ENCODE measurements at regions not wholly inside any gene's neighbourhood (a gene's known extent, or its start where the extent isn't known, plus 50 kb on each side); places are given as distances from the start of the nearest gene placed in this dataset.

DNA sequence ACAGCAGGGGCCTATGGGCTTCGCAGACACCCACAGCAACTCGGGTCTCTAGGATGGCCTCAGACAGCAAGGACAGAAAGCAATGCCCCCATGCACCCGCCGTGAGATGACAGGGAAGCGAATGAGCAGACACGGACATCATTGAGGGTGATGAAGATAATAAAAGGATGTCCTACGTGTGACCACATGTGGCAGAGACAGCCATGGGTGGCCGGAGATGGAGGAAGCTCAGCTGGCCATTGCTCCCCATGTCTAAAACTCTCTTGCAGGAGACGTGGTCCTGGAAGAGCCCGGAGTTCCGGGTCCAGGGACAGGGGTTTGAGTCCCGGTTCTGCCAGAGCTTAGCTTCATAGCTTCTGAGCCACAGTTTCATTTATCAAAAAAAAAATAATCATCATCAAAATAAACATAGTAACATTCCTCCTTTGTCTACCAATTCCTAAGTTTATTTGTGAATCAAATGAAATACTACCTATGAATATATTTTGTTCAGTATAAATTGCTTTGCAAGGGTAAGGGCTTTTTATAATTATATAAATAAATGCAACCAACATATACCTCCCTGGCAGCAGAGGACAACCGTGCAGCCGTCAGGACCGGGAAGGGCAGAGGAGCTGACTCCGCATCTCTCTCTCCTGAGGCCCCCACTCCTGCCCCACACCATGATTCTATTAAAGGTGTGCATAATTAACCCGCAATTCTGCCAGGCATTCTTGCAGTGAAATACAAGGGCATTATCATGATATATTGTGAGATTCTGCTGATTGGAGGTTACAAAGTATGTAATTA, 401.4 kb upstream of the MYT1L start:
- DNase-seq (ENCODE audit: low read depth), result no peak
- Histone ChIP-seq H3K27me3 (ENCODE audit: control insufficient read depth, insufficient read depth, low read length) (peaks cover 9% of the 10 kb centered on the region), H3K36me3 (ENCODE audit: control insufficient read depth, insufficient read depth, low read length) (no peaks in the 10 kb centered on the region), H3K4me3 (ENCODE audit: low read depth, low read length) (no peak overlapping the region)
- TF ChIP-seq, protein P1, sequence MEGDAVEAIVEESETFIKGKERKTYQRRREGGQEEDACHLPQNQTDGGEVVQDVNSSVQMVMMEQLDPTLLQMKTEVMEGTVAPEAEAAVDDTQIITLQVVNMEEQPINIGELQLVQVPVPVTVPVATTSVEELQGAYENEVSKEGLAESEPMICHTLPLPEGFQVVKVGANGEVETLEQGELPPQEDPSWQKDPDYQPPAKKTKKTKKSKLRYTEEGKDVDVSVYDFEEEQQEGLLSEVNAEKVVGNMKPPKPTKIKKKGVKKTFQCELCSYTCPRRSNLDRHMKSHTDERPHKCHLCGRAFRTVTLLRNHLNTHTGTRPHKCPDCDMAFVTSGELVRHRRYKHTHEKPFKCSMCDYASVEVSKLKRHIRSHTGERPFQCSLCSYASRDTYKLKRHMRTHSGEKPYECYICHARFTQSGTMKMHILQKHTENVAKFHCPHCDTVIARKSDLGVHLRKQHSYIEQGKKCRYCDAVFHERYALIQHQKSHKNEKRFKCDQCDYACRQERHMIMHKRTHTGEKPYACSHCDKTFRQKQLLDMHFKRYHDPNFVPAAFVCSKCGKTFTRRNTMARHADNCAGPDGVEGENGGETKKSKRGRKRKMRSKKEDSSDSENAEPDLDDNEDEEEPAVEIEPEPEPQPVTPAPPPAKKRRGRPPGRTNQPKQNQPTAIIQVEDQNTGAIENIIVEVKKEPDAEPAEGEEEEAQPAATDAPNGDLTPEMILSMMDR (IDR thresholded peaks at IDR 0.05; ENCODE audit: insufficient read depth, low read length, poor library complexity, severe bottlenecking), result no peak

DNA sequence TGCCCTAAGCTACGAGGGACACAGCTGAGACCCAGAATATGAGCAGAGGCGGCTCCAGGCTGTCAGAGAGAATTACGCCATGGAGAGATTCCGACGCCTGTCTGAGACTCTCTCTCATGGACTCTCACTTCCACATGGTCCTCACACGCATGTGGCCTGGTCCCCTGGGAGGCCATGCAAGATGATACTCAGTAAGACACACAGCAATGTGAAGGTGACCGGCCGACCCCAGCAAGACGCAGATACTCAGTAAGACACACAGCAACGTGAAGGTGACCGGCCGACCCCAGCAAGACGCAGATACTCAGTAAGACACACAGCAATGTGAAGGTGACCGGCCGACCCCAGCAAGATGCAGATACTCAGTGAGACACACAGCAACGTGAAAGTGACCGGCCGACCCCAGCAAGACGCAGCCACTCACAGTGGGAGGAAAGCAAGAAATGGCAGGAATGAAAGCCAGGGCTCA, 400.8 kb upstream of the MYT1L start:
- Histone ChIP-seq H3K36me3 (ENCODE audit: control insufficient read depth, insufficient read depth, low read length) (no peaks in the 10 kb centered on the region), H3K4me3 (ENCODE audit: low read depth, low read length) (no peak overlapping the region), H3K27me3 (ENCODE audit: control insufficient read depth, insufficient read depth, low read length) (peaks cover 9% of the 10 kb centered on the region)
- DNase-seq (ENCODE audit: low read depth), result no peak
- TF ChIP-seq, protein P1 (IDR thresholded peaks at IDR 0.05; ENCODE audit: insufficient read depth, low read length, poor library complexity, severe bottlenecking), result no peak

DNA sequence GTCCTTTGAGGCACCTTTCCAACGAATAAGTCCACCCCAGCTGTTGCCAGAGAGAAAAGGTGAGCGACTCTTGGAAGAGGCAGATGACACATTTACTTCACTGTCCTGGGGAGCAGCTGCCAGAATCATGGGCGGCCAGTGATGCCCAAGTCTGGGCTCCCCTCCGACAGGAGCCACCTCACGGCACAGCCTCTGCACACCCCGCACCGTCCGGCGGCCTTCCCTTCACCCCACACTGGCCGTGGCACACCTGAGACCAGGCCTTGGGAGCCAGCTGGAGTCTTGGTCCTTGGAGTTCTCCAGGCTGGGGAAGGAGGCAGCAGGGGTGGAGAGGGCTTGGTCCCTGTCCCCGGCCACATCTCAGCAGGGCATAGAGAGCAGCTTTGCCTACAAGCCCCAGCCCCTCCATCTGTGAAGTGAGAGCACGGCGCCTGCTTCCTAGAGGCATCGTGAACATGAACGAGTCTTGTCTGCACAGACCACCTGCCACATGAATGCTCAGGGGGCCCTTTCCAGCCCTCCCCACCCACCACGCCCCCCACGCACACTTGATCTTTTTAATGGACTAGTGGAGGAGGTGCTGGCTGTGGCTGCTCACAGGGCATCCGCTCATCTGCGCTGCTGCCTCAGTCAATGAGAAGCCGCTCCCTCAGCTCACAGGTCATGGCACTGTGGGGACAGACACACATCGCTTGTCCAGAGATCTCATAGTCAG, 400.2 kb upstream of the MYT1L start:
- DNase-seq (ENCODE audit: low read depth), result no peak
- H3K36me3 ChIP-seq (ENCODE audit: control insufficient read depth, insufficient read depth, low read length), result no peaks in the 10 kb centered on the region
- H3K27me3 ChIP-seq (ENCODE audit: control insufficient read depth, insufficient read depth, low read length), result peaks cover 9% of the 10 kb centered on the region
- H3K4me3 ChIP-seq (ENCODE audit: low read depth, low read length), result no peak overlapping the region
- TF ChIP-seq, protein P1 (IDR thresholded peaks at IDR 0.05; ENCODE audit: insufficient read depth, low read length, poor library complexity, severe bottlenecking), result no peak

DNA sequence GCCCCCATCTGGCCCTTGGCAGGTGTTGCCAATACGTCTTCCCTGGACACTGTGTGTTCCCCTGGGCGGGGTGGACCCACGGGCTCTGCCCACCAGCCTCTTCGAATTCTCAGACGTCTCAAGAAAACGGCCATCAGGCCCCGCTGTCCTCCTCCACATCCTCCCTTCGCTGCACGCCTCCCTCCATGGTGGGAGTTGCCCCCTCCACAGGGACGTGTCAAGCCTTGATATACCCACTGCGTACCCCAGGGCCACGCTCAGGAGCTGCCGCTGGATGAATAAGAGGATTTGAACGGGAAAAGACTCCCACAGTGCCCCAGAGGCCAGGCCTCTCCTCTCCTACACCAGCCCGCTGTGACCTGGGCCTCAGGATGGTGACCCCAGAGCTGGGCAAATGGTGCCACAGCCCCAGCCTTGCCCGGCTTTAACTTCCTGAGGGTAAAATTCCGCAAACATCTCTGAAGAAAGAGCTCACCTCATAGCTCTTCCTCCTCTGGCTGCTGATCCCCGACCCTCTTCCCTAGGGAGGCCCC, 399.3 kb upstream of the MYT1L start:
- Histone ChIP-seq H3K27me3 (ENCODE audit: control insufficient read depth, insufficient read depth, low read length) (peaks cover 9% of the 10 kb centered on the region), H3K36me3 (ENCODE audit: control insufficient read depth, insufficient read depth, low read length) (no peaks in the 10 kb centered on the region), H3K4me3 (ENCODE audit: low read depth, low read length) (no peak overlapping the region)
- TF ChIP-seq, protein P1 (IDR thresholded peaks at IDR 0.05; ENCODE audit: insufficient read depth, low read length, poor library complexity, severe bottlenecking), result no peak
- DNase-seq (ENCODE audit: low read depth), result no peak

DNA sequence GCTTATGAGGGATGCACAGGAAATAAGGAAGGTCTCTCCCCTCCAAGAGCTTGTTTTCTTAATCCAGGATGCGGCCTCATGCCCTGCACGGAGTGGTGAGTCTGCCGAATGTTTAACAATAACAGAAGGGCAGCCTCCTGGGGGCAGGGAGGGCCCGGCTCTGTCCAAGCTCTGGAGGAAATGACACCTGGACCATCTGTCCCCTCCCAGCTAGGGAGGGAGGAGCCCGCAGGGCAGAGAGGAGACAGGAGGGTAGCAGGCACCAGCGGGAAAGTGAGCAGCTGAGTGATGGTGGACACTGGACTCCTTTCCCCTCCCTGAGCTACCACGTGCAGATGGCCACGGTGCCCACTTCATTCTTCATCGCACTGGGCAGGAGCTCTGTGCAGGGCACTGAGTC, 398.2 kb upstream of the MYT1L start:
- Histone ChIP-seq H3K4me3 (ENCODE audit: low read depth, low read length) (no peak overlapping the region), H3K27me3 (ENCODE audit: control insufficient read depth, insufficient read depth, low read length) (peaks cover 7% of the 10 kb centered on the region), H3K36me3 (ENCODE audit: control insufficient read depth, insufficient read depth, low read length) (no peaks in the 10 kb centered on the region)
- TF ChIP-seq, protein P1 (IDR thresholded peaks at IDR 0.05; ENCODE audit: insufficient read depth, low read length, poor library complexity, severe bottlenecking), result no peak
- DNase-seq (ENCODE audit: low read depth), result no peak

Measured in kidney epithelial cell (primary cell).